SJCRH30 (cell line): ENCODE measurements at regions not wholly inside any gene's neighbourhood (a gene's known extent, or its start where the extent isn't known, plus 50 kb on each side); places are given as distances from the start of the nearest gene placed in this dataset.

Source experiments
- DNase-seq, 2 experiments: peaks; one replicate each; pipeline ENCODE4 v3.0.0-alpha.2; 2015 to 2020
- H3K27ac ChIP-seq: fragments of 250-450 bp; sonication (Bioruptor Pico); 2 replicates; pipeline ENCODE4 v1.5.1; 2020; ENCODE audit warnings: mild to moderate bottlenecking, moderate library complexity
- H3K27me3 ChIP-seq: fragments of 250-450 bp; sonication (Bioruptor Pico); 2 replicates; pipeline ENCODE4 v1.5.1; 2020; ENCODE audit warnings: mild to moderate bottlenecking, moderate library complexity
- H3K36me3 ChIP-seq: fragments of 250-450 bp; sonication (Bioruptor Pico); 2 replicates; pipeline ENCODE4 v1.5.1; 2020; ENCODE audit warnings: mild to moderate bottlenecking, moderate library complexity
- H3K4me1 ChIP-seq: fragments of 250-450 bp; sonication (Bioruptor Pico); 2 replicates; pipeline ENCODE4 v1.5.1; 2020; ENCODE audit warnings: mild to moderate bottlenecking, moderate library complexity
- H3K4me3 ChIP-seq: fragments of 250-450 bp; sonication (Bioruptor Pico); 2 replicates; pipeline ENCODE4 v1.5.1; 2020; ENCODE audit warnings: mild to moderate bottlenecking, moderate library complexity
- H3K9me3 ChIP-seq: fragments of 250-450 bp; sonication (Bioruptor Pico); replicated peaks from 2 replicates; pipeline ENCODE4 v1.5.1; 2020; ENCODE audit warnings: mild to moderate bottlenecking, moderate library complexity

GRCh38 chr2:78870343-78870967, 155.0 kb upstream of the REG3G start:
- 0 out of 2 replicates have a peak, but pooled peaks cover 3% of the 10 kb centered on the region for H3K27me3 ChIP-seq
- H3K4me1 ChIP-seq: no peaks in the 10 kb centered on the region
- DNase-seq: no peak
- no peak overlapping the region for H3K27ac ChIP-seq
- H3K36me3 ChIP-seq: no peaks in the 10 kb centered on the region
- H3K9me3 ChIP-seq: no peaks in the 10 kb centered on the region
- H3K4me3 ChIP-seq: no peak overlapping the region

- Histone ChIP-seq H3K9me3 (no peaks in the 10 kb centered on the region), H3K27me3 (peaks cover 6% of the 10 kb centered on the region; the same call in 1 of the 2 replicates), H3K4me3 (no peak overlapping the region), H3K4me1 (no peaks in the 10 kb centered on the region), H3K36me3 (no peaks in the 10 kb centered on the region), H3K27ac (no peak overlapping the region)
- DNase-seq: no peak
These were observed 152.0 kb upstream of the REG3G start for GRCh38 chr2:78873526-78873925.

- Histone ChIP-seq H3K4me3 (no peak overlapping the region), H3K36me3 (no peaks in the 10 kb centered on the region), H3K27ac (no peak overlapping the region), H3K9me3 (no peaks in the 10 kb centered on the region), H3K4me1 (no peaks in the 10 kb centered on the region), H3K27me3 (peaks cover 6% of the 10 kb centered on the region; the same call in 1 of the 2 replicates)
- DNase-seq: no peak
These were observed 149.2 kb upstream of the REG3G start for GRCh38 chr2:78876316-78876688.

- Histone ChIP-seq H3K4me1 (no peaks in the 10 kb centered on the region), H3K36me3 (no peaks in the 10 kb centered on the region), H3K4me3 (no peak overlapping the region), H3K27me3 (peaks cover 14% of the 10 kb centered on the region), H3K27ac (no peak overlapping the region), H3K9me3 (no peaks in the 10 kb centered on the region)
- no peak for DNase-seq
These were observed 138.1 kb upstream of the REG3G start for GRCh38 chr2:78887446-78887845.

- peaks cover 14% of the 10 kb centered on the region for H3K27me3 ChIP-seq
- no peak for DNase-seq
- H3K4me1 ChIP-seq: no peaks in the 10 kb centered on the region
- H3K27ac ChIP-seq: no peak overlapping the region
- no peaks in the 10 kb centered on the region for H3K9me3 ChIP-seq
- no peaks in the 10 kb centered on the region for H3K36me3 ChIP-seq
- no peak overlapping the region for H3K4me3 ChIP-seq
These were observed 134.6 kb upstream of the REG3G start for GRCh38 chr2:78890935-78891334.

GRCh38 chr2:78892295-78892694, 133.2 kb upstream of the REG3G start:
- Histone ChIP-seq H3K27me3 (peaks cover 14% of the 10 kb centered on the region), H3K4me1 (no peaks in the 10 kb centered on the region), H3K4me3 (no peak overlapping the region), H3K9me3 (no peaks in the 10 kb centered on the region), H3K27ac (no peak overlapping the region), H3K36me3 (no peaks in the 10 kb centered on the region)
- DNase-seq: no peak

GRCh38 chr2:78895022-78895421, 130.5 kb upstream of the REG3G start:
- H3K36me3 ChIP-seq: no peaks in the 10 kb centered on the region
- no peak for DNase-seq
- H3K27ac ChIP-seq: no peak overlapping the region
- no peak overlapping the region for H3K4me3 ChIP-seq
- H3K9me3 ChIP-seq: no peaks in the 10 kb centered on the region
- H3K4me1 ChIP-seq: no peaks in the 10 kb centered on the region
- peaks cover 10% of the 10 kb centered on the region; the same call in 1 of the 2 replicates for H3K27me3 ChIP-seq

GRCh38 chr2:78896536-78896935, 129.0 kb upstream of the REG3G start:
- Histone ChIP-seq H3K9me3 (no peaks in the 10 kb centered on the region), H3K4me1 (no peaks in the 10 kb centered on the region), H3K27ac (no peak overlapping the region), H3K36me3 (no peaks in the 10 kb centered on the region), H3K4me3 (no peak overlapping the region), H3K27me3 (peaks cover 3% of the 10 kb centered on the region)
- no peak for DNase-seq

- no peak overlapping the region for H3K4me3 ChIP-seq
- DNase-seq: no peak
- H3K9me3 ChIP-seq: no peaks in the 10 kb centered on the region
- no peaks in the 10 kb centered on the region; the same call in none of the 2 replicates for H3K27me3 ChIP-seq
- H3K27ac ChIP-seq: no peak overlapping the region
- H3K4me1 ChIP-seq: no peaks in the 10 kb centered on the region
- no peaks in the 10 kb centered on the region for H3K36me3 ChIP-seq
These were observed 118.4 kb upstream of the REG3G start for GRCh38 chr2:78907089-78907488.

- no peak overlapping the region for H3K27ac ChIP-seq
- H3K9me3 ChIP-seq: no peaks in the 10 kb centered on the region
- H3K36me3 ChIP-seq: no peaks in the 10 kb centered on the region
- no peaks in the 10 kb centered on the region; the same call in 1 of the 2 replicates for H3K27me3 ChIP-seq
- DNase-seq: no peak
- H3K4me3 ChIP-seq: no peak overlapping the region
- H3K4me1 ChIP-seq: no peaks in the 10 kb centered on the region
These were observed 116.5 kb upstream of the REG3G start for GRCh38 chr2:78908973-78909372.

- Histone ChIP-seq H3K27me3 (no peaks in the 10 kb centered on the region; the same call in 1 of the 2 replicates), H3K36me3 (no peaks in the 10 kb centered on the region), H3K4me1 (no peaks in the 10 kb centered on the region), H3K27ac (no peak overlapping the region), H3K4me3 (no peak overlapping the region), H3K9me3 (no peaks in the 10 kb centered on the region)
- DNase-seq: no peak
These were observed 115.1 kb upstream of the REG3G start for GRCh38 chr2:78910376-78910775.

GRCh38 chr2:78913257-78913656, 112.2 kb upstream of the REG3G start:
- Histone ChIP-seq H3K4me1 (no peaks in the 10 kb centered on the region), H3K27me3 (no peaks in the 10 kb centered on the region; the same call in 1 of the 2 replicates), H3K9me3 (no peaks in the 10 kb centered on the region), H3K27ac (no peak overlapping the region), H3K4me3 (no peak overlapping the region), H3K36me3 (no peaks in the 10 kb centered on the region)
- DNase-seq: no peak

GRCh38 chr2:78925258-78925657, 100.2 kb upstream of the REG3G start:
- H3K27me3 ChIP-seq: no peaks in the 10 kb centered on the region
- no peak overlapping the region for H3K27ac ChIP-seq
- H3K4me3 ChIP-seq: no peak overlapping the region
- H3K36me3 ChIP-seq: no peaks in the 10 kb centered on the region
- no peak for DNase-seq
- no peaks in the 10 kb centered on the region for H3K4me1 ChIP-seq
- no peaks in the 10 kb centered on the region for H3K9me3 ChIP-seq

GRCh38 chr2:78928502-78928901, 97.0 kb upstream of the REG3G start:
- no peak overlapping the region for H3K4me3 ChIP-seq
- H3K36me3 ChIP-seq: no peaks in the 10 kb centered on the region
- no peak for DNase-seq
- no peaks in the 10 kb centered on the region for H3K9me3 ChIP-seq
- H3K27ac ChIP-seq: no peak overlapping the region
- H3K27me3 ChIP-seq: no peaks in the 10 kb centered on the region
- H3K4me1 ChIP-seq: no peaks in the 10 kb centered on the region

GRCh38 chr2:78940998-78941397, 84.5 kb upstream of the REG3G start:
- H3K4me1 ChIP-seq: no peaks in the 10 kb centered on the region
- no peak for DNase-seq
- H3K27ac ChIP-seq: no peak overlapping the region
- no peaks in the 10 kb centered on the region for H3K36me3 ChIP-seq
- 0 out of 2 replicates have a peak, but pooled peaks cover 15% of the 10 kb centered on the region for H3K27me3 ChIP-seq
- no peak overlapping the region for H3K4me3 ChIP-seq
- H3K9me3 ChIP-seq: no peaks in the 10 kb centered on the region

GRCh38 chr2:78941751-78942150, 83.8 kb upstream of the REG3G start:
- H3K4me1 ChIP-seq: no peaks in the 10 kb centered on the region
- no peaks in the 10 kb centered on the region for H3K36me3 ChIP-seq
- H3K9me3 ChIP-seq: no peaks in the 10 kb centered on the region
- H3K4me3 ChIP-seq: no peak overlapping the region
- H3K27me3 ChIP-seq: 0 out of 2 replicates have a peak, but pooled peaks cover 15% of the 10 kb centered on the region
- H3K27ac ChIP-seq: no peak overlapping the region
- no peak for DNase-seq
